ENCODE measurements at regions not wholly inside any gene's neighbourhood (a gene's known extent, or its start where the extent isn't known, plus 50 kb on each side); places are given as distances from the start of the nearest gene placed in this dataset.

DNA sequence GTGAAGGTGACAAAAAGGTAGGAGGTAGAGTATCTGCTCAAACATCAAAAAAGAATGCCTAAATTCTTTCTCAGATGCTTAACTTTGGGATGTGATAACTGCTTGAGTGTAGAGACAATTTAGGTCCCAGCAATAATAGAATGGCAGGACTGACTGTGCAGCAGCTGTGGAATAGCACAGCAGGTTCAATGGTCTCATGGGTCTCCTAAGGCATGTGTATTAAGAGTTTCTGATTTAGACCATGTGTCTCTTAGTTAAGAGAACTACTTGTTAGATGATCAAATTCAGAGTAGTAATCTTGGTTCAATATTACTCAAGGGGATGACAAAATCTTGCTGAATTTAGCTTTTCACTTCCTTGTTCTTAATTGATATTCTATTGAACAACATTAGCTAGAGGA, 72.0 kb downstream of the ALX1 start:
- no peak for DNase-seq (ENCODE audit: low read depth)

- peak; percentile 17 for DNase-seq (ENCODE audit: low read depth)
These were observed 76.8 kb downstream of the ALX1 start for GRCh38 chr12:85356596-85357385.

DNA sequence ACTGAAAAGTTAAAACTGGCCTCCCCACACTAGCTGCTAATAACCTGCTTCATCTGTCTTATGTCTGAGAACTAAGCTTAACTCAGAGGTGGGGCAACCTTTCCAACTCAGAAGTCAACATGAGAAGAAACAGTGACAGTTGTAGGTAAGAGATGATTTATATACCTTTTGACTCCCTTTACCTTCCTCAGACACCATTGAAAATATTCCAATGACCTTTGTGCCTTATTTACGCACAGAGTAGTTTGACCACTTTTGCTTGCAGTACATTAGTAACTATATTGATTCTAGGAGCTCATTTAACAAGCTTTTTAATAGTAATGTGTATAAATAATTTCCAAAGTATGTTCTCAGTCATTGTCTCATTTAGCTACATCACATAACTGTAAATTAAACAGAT, 77.6 kb downstream of the ALX1 start:
- no peak for DNase-seq (ENCODE audit: low read depth)

- DNase-seq (ENCODE audit: low read depth), result no peak
These were observed 78.7 kb downstream of the ALX1 start for GRCh38 chr12:85358715-85359114.

DNA sequence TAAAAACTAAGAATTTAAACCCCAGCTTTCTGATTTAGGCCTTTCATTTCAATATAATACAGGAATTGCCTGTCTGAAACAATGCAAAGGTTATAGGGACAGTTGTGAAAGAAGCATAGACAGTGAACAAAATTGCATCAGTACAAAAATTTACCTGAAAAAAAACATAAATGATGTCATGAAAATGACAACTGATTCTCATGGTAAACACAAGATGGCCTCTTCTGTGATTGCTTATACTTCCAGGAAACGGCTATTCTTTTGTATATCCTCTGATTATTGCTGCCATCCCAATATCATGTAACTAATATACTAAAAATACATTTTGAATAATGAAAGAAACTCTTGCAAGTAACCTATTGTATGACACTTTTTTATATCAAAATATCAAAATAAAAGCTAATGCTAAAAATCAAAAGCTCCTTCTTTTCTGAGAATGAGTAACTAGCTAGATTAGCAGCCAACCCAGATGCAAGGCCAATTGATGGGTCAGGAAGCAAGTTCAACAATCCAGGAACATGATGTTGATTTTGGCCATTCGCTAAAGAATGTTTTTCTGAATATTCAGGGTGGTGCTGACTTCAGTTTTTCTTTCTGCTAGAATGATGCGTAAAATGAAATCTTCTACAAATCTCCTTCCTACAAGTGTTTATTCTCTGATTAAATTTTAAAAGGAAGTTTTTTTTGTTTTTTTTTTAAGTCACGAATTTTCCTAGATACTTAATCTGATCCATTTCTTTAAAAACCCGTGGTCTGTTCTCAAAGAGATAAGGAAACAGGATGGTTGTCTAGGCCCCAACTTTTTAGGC, 83.6 kb downstream of the ALX1 start:
- no peak for DNase-seq (ENCODE audit: low read depth)

GRCh38 chr12:85367936-85368335, 87.9 kb downstream of the ALX1 start:
- no peak for DNase-seq (ENCODE audit: low read depth)

DNA sequence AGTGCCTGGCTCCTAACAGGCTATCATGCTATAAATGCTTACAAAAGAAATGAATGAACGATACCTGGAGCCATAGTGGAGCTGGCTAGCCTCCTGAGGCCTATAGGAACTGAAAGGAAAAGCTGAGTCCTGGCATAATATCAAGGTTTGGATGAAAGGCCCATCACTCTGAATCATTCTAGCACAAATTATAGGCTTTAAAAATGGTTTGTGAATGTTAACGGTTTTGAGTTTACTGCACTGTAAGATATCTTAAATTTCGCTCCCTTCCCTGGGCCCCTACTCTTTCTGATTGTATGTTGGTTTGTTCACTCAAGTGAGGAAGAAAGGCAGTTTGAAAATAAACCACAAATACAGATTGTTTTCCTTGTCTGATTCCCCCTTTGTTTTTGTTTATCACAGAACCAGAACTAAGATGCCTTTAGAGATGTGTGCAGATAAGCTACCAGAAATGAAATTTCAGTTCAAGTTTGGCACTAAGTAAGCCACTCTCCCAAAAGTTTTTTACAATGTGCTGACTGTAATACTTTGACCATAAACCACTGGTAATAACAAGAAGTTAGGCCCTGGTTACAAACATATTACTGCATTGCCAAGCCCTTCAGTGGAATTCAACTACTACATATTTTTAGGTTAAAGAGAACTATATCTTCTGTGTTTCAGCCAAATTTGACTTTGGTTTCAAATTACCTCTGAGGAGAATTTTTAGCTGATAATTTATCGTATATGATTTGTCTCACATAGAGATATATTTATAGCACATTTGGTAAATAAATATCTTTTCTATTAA, 89.5 kb downstream of the ALX1 start:
- no peak for DNase-seq (ENCODE audit: low read depth)

DNA sequence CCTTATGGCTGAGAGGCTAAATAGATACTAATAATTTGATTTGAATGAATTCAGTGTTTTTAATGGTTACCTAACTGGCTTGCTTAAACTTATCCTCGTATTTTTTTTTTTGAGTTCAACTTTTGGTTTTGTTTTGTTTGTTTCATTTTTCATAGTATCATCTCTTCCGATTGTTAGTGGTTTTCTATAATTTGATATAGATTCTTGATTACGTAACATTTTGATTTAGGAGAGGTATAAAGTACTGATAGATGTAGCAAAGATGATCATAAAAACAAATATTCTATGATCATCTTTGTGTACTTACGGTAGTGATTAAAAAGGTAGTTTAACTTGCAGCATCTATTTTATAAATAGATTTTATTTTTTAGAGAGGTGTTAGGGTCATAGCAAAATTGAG, 93.0 kb downstream of the ALX1 start:
- no peak for DNase-seq (ENCODE audit: low read depth)

GRCh38 chr12:85374981-85375380, 95.0 kb downstream of the ALX1 start:
- no peak for DNase-seq (ENCODE audit: low read depth)

- no peak for DNase-seq (ENCODE audit: low read depth)
These were observed 105.4 kb downstream of the ALX1 start for GRCh38 chr12:85385406-85385805.

DNA sequence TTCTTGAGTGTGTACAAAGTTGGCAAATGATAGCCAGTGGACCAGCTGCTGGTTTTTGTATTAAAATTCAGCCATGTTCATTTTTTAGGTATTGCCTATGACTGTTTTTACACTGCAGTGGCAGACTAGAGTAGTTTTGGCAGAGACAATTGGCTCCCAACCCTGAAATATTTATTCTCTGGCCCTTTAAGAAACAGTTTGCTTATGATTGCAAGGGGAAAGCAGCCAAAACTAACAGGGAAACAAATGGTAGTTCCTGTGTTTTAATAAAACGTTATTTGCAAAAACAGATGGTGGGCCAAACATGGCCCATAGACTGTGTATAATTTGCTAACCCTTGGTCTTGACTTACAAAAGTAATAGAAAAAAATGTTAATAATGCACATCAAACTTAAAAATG, 110.2 kb downstream of the ALX1 start:
- DNase-seq (ENCODE audit: low read depth), result no peak

- no peak for DNase-seq (ENCODE audit: low read depth)
These were observed 112.5 kb downstream of the ALX1 start for GRCh38 chr12:85392508-85392907.

- DNase-seq (ENCODE audit: low read depth), result no peak
These were observed 113.6 kb downstream of the ALX1 start for GRCh38 chr12:85393606-85394005.

GRCh38 chr12:85394065-85394464, 114.0 kb downstream of the ALX1 start:
- DNase-seq (ENCODE audit: low read depth), result no peak

DNA sequence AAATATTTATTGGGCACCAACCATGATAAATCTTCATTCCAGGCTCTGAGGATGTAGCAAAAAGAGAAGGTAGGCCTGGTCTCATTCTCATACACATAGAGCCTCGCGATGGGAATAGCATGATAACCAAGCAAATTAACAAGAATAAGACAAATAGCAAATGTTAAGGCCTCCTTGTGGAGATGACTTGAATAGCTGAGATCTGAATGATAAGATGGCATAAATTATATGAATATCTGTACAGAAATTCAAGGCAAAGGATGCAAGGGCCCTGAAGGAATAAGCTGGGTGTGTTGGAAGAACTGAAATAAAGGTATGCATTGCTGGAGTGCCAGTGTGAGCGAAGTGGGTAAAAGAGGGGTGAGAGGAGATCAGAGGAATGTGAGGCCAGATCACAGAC, 114.8 kb downstream of the ALX1 start:
- no peak for DNase-seq (ENCODE audit: low read depth)

GRCh38 chr12:85405262-85405661, 125.2 kb downstream of the ALX1 start:
- no peak for DNase-seq (ENCODE audit: low read depth)

DNA sequence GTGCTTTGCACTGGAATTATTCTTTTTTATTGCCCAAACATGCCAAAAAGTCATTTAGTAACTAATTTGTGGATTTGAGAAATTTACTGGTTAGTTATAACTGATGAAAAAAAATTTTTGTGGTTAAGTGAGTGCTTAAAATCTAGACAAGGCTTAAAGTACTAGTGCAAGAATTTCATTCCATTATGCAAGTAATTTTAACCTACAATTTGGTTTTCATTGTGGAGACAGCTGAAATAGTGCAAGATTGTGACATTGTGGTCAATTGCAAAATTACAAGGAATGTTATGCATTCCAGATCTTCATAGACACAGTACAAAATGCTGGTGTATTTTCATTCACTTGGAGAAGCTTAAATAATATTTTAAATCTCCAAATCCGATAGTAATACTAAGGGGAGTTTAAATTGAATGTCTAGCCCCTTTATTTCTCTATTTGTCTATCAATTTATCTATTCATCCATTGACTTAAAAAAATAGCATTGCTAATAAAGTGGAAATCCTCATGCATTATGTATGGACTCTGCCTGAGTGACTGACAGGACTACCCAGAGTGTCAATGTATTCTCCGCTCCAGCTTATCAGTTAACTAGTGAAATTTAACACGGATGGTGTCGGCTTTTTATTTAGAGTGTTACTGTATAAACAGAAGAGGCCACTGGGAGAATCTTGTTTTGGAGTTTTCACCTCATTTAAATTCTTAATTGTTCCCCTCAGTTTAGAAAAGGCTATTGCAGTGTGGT, 125.9 kb downstream of the ALX1 start:
- DNase-seq (ENCODE audit: low read depth), result peak; percentile 91

DNA sequence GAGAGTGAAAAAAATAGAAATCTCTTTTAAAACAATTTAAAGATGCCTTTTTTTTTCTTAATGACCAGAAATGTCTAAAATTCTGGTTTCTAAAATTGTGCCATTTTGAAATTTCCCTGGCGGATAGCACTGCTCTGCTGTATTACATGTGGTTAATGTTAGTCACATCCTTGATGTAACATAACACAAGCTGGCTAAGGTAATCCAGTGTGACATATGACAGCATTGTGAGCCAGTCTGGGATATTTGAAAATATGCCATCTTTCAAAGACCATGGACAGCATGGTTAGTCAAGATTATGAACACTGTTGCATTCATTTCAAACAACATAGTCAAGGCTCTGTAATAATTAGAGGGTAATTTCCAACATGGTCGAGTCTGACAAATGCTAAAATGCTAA, 133.2 kb downstream of the ALX1 start:
- no peak for DNase-seq (ENCODE audit: low read depth)

DNA sequence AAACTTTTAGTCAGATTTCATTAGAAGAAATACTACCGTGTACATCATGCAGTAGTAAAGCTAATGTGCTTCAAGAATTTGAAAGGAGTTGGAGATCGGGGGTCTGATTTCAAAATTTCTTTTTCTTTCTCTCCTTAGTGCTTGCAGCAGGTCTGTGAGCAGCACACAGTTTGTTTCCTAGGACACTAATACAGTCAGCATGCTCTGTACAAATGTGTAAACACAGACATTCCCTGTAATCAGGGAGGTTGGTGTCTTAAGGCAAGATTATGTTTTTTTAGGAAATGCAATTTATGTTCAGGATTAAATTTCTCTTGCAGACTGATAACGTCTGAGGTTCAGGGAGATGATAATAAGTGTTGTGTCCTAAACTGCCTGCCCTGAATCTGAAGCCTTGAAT, 142.7 kb downstream of the ALX1 start:
- peak; percentile 11 for DNase-seq (ENCODE audit: low read depth)

DNA sequence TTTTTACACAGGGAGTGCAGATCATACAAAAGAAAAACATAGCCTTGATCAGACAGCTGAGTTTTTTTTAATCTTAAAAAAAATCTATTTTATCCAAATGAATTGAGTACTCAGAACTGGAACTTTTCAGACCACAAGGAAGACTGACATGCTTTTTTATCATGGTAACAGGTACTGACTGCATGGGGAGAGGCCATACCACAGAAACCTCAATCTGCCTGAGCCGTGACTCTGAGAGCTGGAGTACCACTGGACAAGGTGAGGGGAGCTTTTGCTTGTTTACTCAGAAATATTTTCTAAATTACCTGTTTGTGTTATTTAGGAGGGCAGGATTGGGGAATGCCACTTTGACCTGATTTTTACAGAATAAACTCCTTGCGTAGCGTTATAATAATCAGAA, 143.9 kb downstream of the ALX1 start:
- DNase-seq (ENCODE audit: low read depth), result no peak

DNA sequence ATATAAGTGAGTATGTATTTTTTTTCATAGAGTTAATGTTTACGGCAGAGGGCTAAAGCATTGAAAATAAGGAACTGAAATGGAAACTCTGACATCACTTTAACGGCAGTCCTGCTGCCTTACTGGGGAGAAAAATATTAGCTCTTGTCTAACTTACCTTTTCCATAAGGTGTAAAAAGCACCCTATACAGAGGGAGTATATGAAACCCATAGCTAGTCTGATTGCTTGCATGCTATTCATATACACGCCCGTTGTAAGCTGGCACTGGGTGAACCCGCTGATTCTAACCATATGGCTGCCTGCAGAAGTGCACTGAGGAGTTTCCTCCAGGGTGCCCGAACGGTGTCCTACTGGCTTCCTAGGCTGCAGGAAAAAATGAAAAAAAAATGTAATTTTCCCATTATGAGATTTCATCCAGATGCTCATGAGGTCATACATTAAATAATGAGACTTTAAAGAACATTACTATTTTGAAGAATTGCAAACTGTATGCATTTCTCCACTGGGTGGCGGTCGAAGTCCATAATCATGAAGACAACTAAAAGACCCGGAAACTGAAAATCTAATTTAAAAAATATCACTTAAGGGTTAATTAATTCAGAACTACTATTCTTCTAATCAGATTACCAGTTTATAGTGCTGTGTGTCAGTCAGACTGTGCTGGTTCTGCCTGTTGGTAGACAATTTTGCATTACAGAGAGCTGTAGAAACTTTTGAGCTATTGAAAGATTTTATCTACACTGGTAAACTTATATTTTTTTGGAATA, 144.7 kb downstream of the ALX1 start:
- peak; percentile 30 for DNase-seq (ENCODE audit: low read depth)

DNA sequence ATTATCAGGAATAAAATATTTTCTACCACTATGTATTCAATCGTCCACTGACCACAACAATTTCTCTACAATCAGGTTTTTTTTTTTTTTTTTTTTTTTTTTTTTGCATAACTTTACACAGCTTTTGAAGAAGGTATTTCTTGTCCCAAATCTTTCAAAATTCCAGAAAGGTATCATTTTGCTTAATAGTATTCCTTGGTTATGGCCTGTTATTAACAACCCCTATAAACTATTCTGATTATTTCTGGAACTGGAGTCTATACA, 145.3 kb downstream of the ALX1 start:
- no peak for DNase-seq (ENCODE audit: low read depth)

All from amniotic epithelial cell (primary cell).